Astrocyte (in vitro differentiated cells and primary cell): ENCODE measurements at regions not wholly inside any gene's neighbourhood (a gene's known extent, or its start where the extent isn't known, plus 50 kb on each side); places are given as distances from the start of the nearest gene placed in this dataset.
"Not testable (repeated sequence)": the region's sequence is repeated elsewhere in the genome, so short reads cannot be mapped to it uniquely, and the experiment has no call there.

ENCODE experiments used
- DNase-seq: peaks from one replicate; pipeline ENCODE4 v3.0.0-alpha.2; 2010; ENCODE audit warnings: low read depth
- FAIRE-seq: peaks from 2 replicates; lab custom pipeline; 2011; peaks lifted over from hg19 to GRCh38; lab: Jason Lieb, UNC
- H2AFZ ChIP-seq: 2 replicates; pipeline ENCODE4 v1.6.0; 2012; ENCODE audit warnings: low read depth, low read length, inconsistent platforms
- H3K27ac ChIP-seq: 2 replicates; pipeline ENCODE4 v1.5.1; 2011; ENCODE audit warnings: low read depth, low read length, inconsistent platforms
- H3K27me3 ChIP-seq: 2 replicates; pipeline ENCODE4 v1.6.0; 2011; ENCODE audit warnings: low read length, inconsistent platforms; ENCODE audit not compliant: insufficient read depth
- H3K36me3 ChIP-seq: 2 replicates; pipeline ENCODE4 v1.5.1; 2011; ENCODE audit warnings: low read length, inconsistent platforms; ENCODE audit not compliant: insufficient read depth
- H3K4me1 ChIP-seq: 2 replicates; pipeline ENCODE4 v1.5.1; 2011; ENCODE audit warnings: low read length, inconsistent platforms; ENCODE audit not compliant: insufficient read depth
- H3K4me2 ChIP-seq: 2 replicates; pipeline ENCODE4 v1.6.0; 2012; ENCODE audit warnings: low read length, inconsistent platforms
- H3K4me3 ChIP-seq: 2 replicates; pipeline ENCODE4 v1.5.1; 2011; ENCODE audit warnings: low read depth, mild to moderate bottlenecking, low read length, inconsistent platforms; ENCODE audit not compliant: insufficient read depth
- H3K79me2 ChIP-seq: 2 replicates; pipeline ENCODE4 v1.6.0; 2012; ENCODE audit warnings: mild to moderate bottlenecking, low read length, inconsistent platforms; ENCODE audit not compliant: insufficient read depth
- H3K9ac ChIP-seq: 2 replicates; pipeline ENCODE4 v1.6.0; 2012; ENCODE audit warnings: mild to moderate bottlenecking, low read length, inconsistent platforms
- H3K9me3 ChIP-seq: 2 replicates; pipeline ENCODE4 v1.5.1; 2012; ENCODE audit warnings: low read depth, mild to moderate bottlenecking, low read length, inconsistent platforms; ENCODE audit not compliant: insufficient read depth
- H4K20me1 ChIP-seq: 2 replicates; pipeline ENCODE4 v1.6.0; 2012; ENCODE audit warnings: low read length, inconsistent platforms; ENCODE audit not compliant: insufficient read depth
- H3K27ac Mint-ChIP-seq: one replicate; pipeline ENCODE4 v1.8.0; 2021; ENCODE audit warnings: mild to moderate bottlenecking, mixed read lengths; ENCODE audit not compliant: unreplicated experiment
- H3K27me3 Mint-ChIP-seq: one replicate; pipeline ENCODE4 v1.8.0; 2021; ENCODE audit warnings: low read depth, mixed read lengths; ENCODE audit not compliant: unreplicated experiment
- H3K36me3 Mint-ChIP-seq: one replicate; pipeline ENCODE4 v1.8.0; 2021; ENCODE audit warnings: low read depth, mixed read lengths; ENCODE audit not compliant: unreplicated experiment
- H3K4me1 Mint-ChIP-seq: one replicate; pipeline ENCODE4 v1.8.0; 2021; ENCODE audit warnings: low read depth, mixed read lengths; ENCODE audit not compliant: unreplicated experiment
- H3K4me3 Mint-ChIP-seq: one replicate; pipeline ENCODE4 v1.8.0; 2021; ENCODE audit warnings: mild to moderate bottlenecking, moderate library complexity, mixed read lengths; ENCODE audit not compliant: unreplicated experiment
- H3K9me3 Mint-ChIP-seq: one replicate; pipeline ENCODE4 v1.8.0; 2021; ENCODE audit warnings: mild to moderate bottlenecking, mixed read lengths; ENCODE audit not compliant: unreplicated experiment
- EZH2 ChIP-seq: IDR thresholded peaks from 2 replicates; pipeline ENCODE4 v1.6.1; 2012; ENCODE audit warnings: mild to moderate bottlenecking, low read length, inconsistent platforms; ENCODE audit not compliant: insufficient read depth
- TF ChIP-seq, protein P1 (sequence below): IDR thresholded peaks from 2 replicates; pipeline ENCODE4 v1.5.1; 2011; ENCODE audit warnings: low read depth, mild to moderate bottlenecking, inconsistent platforms, low read length, moderate library complexity; ENCODE audit not compliant: insufficient read depth

DNA sequence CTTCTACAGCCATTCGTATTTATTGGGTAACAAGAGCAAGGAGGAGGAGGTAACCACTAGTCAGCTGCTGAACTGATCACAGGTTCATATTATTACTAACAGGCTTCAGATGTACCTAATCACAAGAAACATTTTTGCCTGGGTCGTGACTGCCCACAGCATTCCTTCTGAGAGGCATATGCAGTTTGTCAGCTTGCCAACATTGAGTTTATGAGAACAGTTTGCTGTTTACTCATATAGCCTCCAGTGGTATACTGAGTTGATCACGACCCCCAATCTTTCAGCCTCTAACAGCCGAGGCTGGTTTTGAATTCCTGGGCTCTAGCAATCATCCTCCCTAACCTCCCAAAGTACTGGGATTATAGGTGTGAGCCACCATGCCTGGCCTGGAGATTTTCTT is 693.6 kb downstream of the TLE1 start:
- no peak for FAIRE-seq
- Histone ChIP-seq H3K79me2 (no peaks in the 10 kb centered on the region), H3K4me1 (no peaks in the 10 kb centered on the region), H3K27me3 (no peaks in the 10 kb centered on the region), H2AFZ (no peak overlapping the region), H3K9ac (no peak overlapping the region), H4K20me1 (no peaks in the 10 kb centered on the region), H3K27ac (no peak overlapping the region), H3K36me3 (no peaks in the 10 kb centered on the region), H3K4me2 (no peak overlapping the region), H3K9me3 (no peaks in the 10 kb centered on the region), H3K4me3 (no peak overlapping the region)
- peaks cover 2% of the 10 kb centered on the region for H3K9me3 Mint-ChIP-seq
- no peak overlapping the region for H3K4me3 Mint-ChIP-seq
- peak overlapping the region; percentile 68 for H3K27ac Mint-ChIP-seq
- H3K36me3 Mint-ChIP-seq = no peaks in the 10 kb centered on the region
- peaks cover 2% of the 10 kb centered on the region for H3K27me3 Mint-ChIP-seq
- peaks cover 8% of the 10 kb centered on the region for H3K4me1 Mint-ChIP-seq
- DNase-seq = peak; percentile 59
- no peak for TF ChIP-seq EZH2
- TF ChIP-seq, protein P1, sequence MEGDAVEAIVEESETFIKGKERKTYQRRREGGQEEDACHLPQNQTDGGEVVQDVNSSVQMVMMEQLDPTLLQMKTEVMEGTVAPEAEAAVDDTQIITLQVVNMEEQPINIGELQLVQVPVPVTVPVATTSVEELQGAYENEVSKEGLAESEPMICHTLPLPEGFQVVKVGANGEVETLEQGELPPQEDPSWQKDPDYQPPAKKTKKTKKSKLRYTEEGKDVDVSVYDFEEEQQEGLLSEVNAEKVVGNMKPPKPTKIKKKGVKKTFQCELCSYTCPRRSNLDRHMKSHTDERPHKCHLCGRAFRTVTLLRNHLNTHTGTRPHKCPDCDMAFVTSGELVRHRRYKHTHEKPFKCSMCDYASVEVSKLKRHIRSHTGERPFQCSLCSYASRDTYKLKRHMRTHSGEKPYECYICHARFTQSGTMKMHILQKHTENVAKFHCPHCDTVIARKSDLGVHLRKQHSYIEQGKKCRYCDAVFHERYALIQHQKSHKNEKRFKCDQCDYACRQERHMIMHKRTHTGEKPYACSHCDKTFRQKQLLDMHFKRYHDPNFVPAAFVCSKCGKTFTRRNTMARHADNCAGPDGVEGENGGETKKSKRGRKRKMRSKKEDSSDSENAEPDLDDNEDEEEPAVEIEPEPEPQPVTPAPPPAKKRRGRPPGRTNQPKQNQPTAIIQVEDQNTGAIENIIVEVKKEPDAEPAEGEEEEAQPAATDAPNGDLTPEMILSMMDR = no peak

GRCh38 chr9:80994892-80995291 is 694.5 kb downstream of the TLE1 start:
- Histone ChIP-seq H3K36me3 (no peaks in the 10 kb centered on the region), H3K79me2 (no peaks in the 10 kb centered on the region), H3K4me1 (no peaks in the 10 kb centered on the region), H3K27ac (no peak overlapping the region), H3K9me3 (no peaks in the 10 kb centered on the region), H3K4me3 (no peak overlapping the region), H4K20me1 (no peaks in the 10 kb centered on the region), H3K27me3 (no peaks in the 10 kb centered on the region), H2AFZ (peak overlapping the region; percentile 60), H3K9ac (no peak overlapping the region), H3K4me2 (no peak overlapping the region)
- peaks cover 2% of the 10 kb centered on the region for H3K27me3 Mint-ChIP-seq
- H3K4me3 Mint-ChIP-seq = no peak overlapping the region
- TF ChIP-seq EZH2 = no peak
- TF ChIP-seq, protein P1 = no peak
- no peaks in the 10 kb centered on the region for H3K36me3 Mint-ChIP-seq
- H3K27ac Mint-ChIP-seq = no peak overlapping the region
- peak; percentile 40 for DNase-seq
- peaks cover 2% of the 10 kb centered on the region for H3K9me3 Mint-ChIP-seq
- FAIRE-seq = no peak
- H3K4me1 Mint-ChIP-seq = peaks cover 8% of the 10 kb centered on the region

DNA sequence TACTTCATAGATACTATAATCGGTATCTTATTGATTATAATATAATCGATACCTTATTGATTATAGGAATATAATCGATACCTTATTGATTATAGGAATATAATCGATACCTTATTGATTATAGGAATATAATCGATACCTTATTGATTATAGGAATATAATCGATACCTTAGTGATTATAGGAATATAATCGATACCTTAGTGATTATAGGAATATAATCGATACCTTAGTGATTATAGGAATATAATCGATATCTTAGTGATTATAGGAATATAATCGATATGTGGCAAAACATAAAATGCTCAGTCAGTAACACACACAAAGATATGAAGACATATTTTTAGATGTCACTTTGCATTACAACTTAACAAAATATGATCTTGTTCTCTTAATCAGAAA is 703.8 kb downstream of the TLE1 start:
- H3K27me3 Mint-ChIP-seq, H3K4me3 ChIP-seq, H3K79me2 ChIP-seq, H3K4me1 Mint-ChIP-seq, FAIRE-seq, H3K4me1 ChIP-seq, H3K9me3 Mint-ChIP-seq, H2AFZ ChIP-seq, H3K27me3 ChIP-seq, H3K36me3 ChIP-seq, H3K9me3 ChIP-seq, H3K27ac Mint-ChIP-seq, H4K20me1 ChIP-seq, H3K9ac ChIP-seq, H3K4me3 Mint-ChIP-seq, H3K4me2 ChIP-seq, H3K27ac ChIP-seq, DNase-seq, H3K36me3 Mint-ChIP-seq: not testable (repeated sequence)
